Dedifferentiated amniotic fluid mesenchymal stem cell (primary cell): ENCODE measurements at regions not wholly inside any gene's neighbourhood (a gene's known extent, or its start where the extent isn't known, plus 50 kb on each side); places are given as distances from the start of the nearest gene placed in this dataset.
"Not testable (repeated sequence)": the region's sequence is repeated elsewhere in the genome, so short reads cannot be mapped to it uniquely, and the experiment has no call there.

Experiments used
- DNase-seq: peaks from one replicate; pipeline ENCODE4 v3.0.0-alpha.2; 2016; ENCODE audit errors: extremely low spot score

- DNase-seq, result no peak
Observed at GRCh38 chr13:78085434-78086225, 167.0 kb upstream of the EDNRB start.

- no peak for DNase-seq
Observed at GRCh38 chr13:78084401-78084800, 165.8 kb upstream of the EDNRB start.

GRCh38 chr13:78078168-78078567 lies 159.5 kb upstream of the EDNRB start:
- DNase-seq, result no peak

GRCh38 chr13:78067290-78067689 lies 148.7 kb upstream of the EDNRB start:
- no peak for DNase-seq

GRCh38 chr13:78065141-78065540 lies 146.5 kb upstream of the EDNRB start:
- no peak for DNase-seq

- no peak for DNase-seq
Observed at GRCh38 chr13:78061806-78062205, 143.2 kb upstream of the EDNRB start.

GRCh38 chr13:78060966-78061365 lies 142.3 kb upstream of the EDNRB start:
- DNase-seq, result no peak

- not testable (repeated sequence) for DNase-seq
Observed at GRCh38 chr13:78056865-78057264, 138.2 kb upstream of the EDNRB start.

- DNase-seq, result no peak
Observed at GRCh38 chr13:78054157-78054556, 135.5 kb upstream of the EDNRB start.

GRCh38 chr13:78047151-78047550 lies 128.5 kb upstream of the EDNRB start:
- DNase-seq, result no peak

GRCh38 chr13:78046331-78046730 lies 127.7 kb upstream of the EDNRB start:
- DNase-seq, result no peak

- DNase-seq, result no peak
Observed at GRCh38 chr13:78045916-78046315, 127.3 kb upstream of the EDNRB start.

- DNase-seq, result not testable (repeated sequence)
Observed at GRCh38 chr13:78041366-78041765, 122.7 kb upstream of the EDNRB start.

GRCh38 chr13:78040205-78040830 lies 121.7 kb upstream of the EDNRB start:
- DNase-seq, result no peak

GRCh38 chr13:78036841-78037240 lies 118.2 kb upstream of the EDNRB start:
- no peak for DNase-seq

- DNase-seq, result no peak
Observed at GRCh38 chr13:78035500-78035899, 116.9 kb upstream of the EDNRB start.

- DNase-seq, result no peak
Observed at GRCh38 chr13:78033509-78033908, 114.9 kb upstream of the EDNRB start.

GRCh38 chr13:78032132-78032531 lies 113.5 kb upstream of the EDNRB start:
- no peak for DNase-seq

GRCh38 chr13:78030341-78030896 lies 111.8 kb upstream of the EDNRB start:
- DNase-seq, result no peak

GRCh38 chr13:78029901-78030300 lies 111.3 kb upstream of the EDNRB start:
- DNase-seq, result no peak

GRCh38 chr13:78028960-78029359 lies 110.3 kb upstream of the EDNRB start:
- DNase-seq, result no peak

- DNase-seq, result no peak
Observed at GRCh38 chr13:78024996-78025395, 106.4 kb upstream of the EDNRB start.
